ENCODE measurements at regions not wholly inside any gene's neighbourhood (a gene's known extent, or its start where the extent isn't known, plus 50 kb on each side); places are given as distances from the start of the nearest gene placed in this dataset.

DNA sequence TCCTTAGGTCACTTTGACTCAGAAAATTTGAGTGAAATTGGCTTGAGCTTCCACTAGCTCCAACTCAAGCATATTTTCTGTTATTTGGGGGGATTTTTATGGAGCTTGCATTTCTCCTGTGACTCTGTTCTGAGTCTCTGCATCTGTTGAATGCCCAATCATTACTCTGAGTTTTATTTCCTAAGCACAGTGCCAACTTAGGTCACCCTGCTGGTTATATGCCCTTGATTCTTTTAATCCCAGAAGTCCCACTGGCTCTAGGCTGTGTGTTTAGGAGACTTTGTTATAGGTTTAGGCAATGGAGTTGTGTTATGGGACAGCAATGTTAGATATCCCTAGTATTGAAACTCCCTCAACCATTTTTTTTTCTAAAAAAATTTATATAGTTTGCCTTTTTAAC, 198.2 kb upstream of the DTNA start:
- no peak for TF ChIP-seq POLR2A (IDR thresholded peaks at IDR 0.05; ENCODE audit: low read depth, low read length)
- no peak for TF ChIP-seq POLR2AphosphoS5 (IDR thresholded peaks at IDR 0.05; ENCODE audit: low read depth, low read length)
- no peak for TF ChIP-seq TAF1 (IDR thresholded peaks at IDR 0.05; ENCODE audit: borderline replicate concordance, low read depth, low read length)

Data from GM12892 (cell line).